T-helper 2 cell treated with Interferon-gamma antibody and Interleukin-4, amounts not matched to agents 5 μg/mL and 100 μg/mL, for 36 hours (primary cell): ENCODE measurements at regions not wholly inside any gene's neighbourhood (a gene's known extent, or its start where the extent isn't known, plus 50 kb on each side); places are given as distances from the start of the nearest gene placed in this dataset.
"Not testable (repeated sequence)": the region's sequence is repeated elsewhere in the genome, so short reads cannot be mapped to it uniquely, and the experiment has no call there.

Experiments
- DNase-seq: peaks from one replicate; pipeline ENCODE4 v3.0.0; 2021; ENCODE audit warnings: low spot score
- H3K27ac Mint-ChIP-seq: one replicate; pipeline ENCODE4 v1.8.0; 2021; ENCODE audit warnings: mild to moderate bottlenecking, mixed read lengths
- H3K27me3 Mint-ChIP-seq: one replicate; pipeline ENCODE4 v1.8.0; 2021; ENCODE audit warnings: low read depth, mixed read lengths
- H3K36me3 Mint-ChIP-seq: one replicate; pipeline ENCODE4 v1.8.0; 2021; ENCODE audit warnings: low read depth, mixed read lengths
- H3K4me1 Mint-ChIP-seq: one replicate; pipeline ENCODE4 v1.8.0; 2021; ENCODE audit warnings: low read depth, mixed read lengths
- H3K4me3 Mint-ChIP-seq: one replicate; pipeline ENCODE4 v1.8.0; 2022; ENCODE audit warnings: mild to moderate bottlenecking, moderate library complexity, mixed read lengths
- H3K9me3 Mint-ChIP-seq: one replicate; pipeline ENCODE4 v1.8.0; 2021; ENCODE audit warnings: mixed read lengths

DNA sequence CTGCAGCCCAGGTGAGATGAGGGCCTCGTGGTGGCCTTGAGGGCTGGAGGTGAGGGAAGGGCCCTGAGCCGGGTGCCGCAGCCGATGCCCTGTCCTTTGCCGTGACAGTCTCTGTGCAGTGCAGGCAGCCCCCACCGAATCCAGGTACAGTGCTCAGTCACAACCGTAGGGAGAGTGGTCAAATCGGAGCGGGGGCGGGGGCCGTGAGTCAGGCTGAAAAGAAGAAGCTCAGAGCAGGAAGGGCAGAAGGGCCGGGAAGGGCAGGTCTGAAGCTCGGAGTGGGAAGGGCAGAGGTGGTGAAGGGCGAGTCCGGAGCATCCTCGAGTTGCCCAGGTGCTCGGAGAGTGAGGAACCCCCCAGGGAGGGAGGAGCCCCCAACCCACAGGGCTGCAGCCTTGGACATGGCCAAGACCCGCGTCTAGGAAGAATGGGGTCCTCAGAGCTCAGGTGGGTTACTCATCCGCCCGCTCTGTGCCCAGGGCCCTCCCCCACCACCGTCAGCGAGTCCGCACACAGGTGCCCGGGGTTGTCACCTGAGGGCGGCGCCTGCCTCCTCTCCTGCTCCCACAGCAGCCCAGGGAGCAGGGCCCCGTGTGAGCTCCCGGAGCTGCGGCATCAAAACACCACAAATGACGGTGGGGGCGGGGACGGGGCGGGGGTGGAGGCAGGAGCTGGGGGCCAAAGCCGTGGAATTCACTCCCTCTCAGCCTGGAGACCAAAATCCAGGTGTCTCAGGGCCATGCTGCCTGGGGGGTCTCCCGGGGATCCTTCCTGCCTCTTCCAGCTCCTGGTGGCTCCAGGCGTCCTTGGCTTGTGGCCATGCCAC, 179.7 kb upstream of the ZNF469 start:
- not testable (repeated sequence) for H3K4me3 Mint-ChIP-seq, H3K36me3 Mint-ChIP-seq, H3K27me3 Mint-ChIP-seq, H3K27ac Mint-ChIP-seq, H3K9me3 Mint-ChIP-seq, H3K4me1 Mint-ChIP-seq, DNase-seq

GRCh38 chr16:88204131-88205110, 178.3 kb upstream of the ZNF469 start:
- H3K27me3 Mint-ChIP-seq, DNase-seq, H3K4me1 Mint-ChIP-seq, H3K4me3 Mint-ChIP-seq, H3K27ac Mint-ChIP-seq, H3K36me3 Mint-ChIP-seq, H3K9me3 Mint-ChIP-seq: not testable (repeated sequence)

DNA sequence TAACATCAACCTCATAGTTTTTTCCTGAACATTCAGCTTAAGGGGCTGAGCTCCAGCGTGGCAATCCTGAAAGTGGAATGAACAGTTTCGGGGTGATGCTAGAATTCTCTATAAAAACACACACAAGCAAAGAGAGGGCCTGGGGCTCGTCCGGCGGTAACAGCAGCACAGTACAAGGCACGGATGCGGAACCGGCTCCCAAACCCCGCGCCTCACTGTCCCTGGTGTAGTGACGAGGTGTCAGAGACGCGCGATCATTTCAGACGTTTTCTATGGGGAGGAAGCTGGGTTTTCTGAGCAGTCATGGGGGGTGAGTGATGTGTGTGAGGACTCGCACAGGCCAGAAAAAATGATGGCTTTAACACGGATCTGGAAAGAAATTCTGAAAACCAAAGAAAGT, 177.3 kb upstream of the ZNF469 start:
- DNase-seq, H3K4me3 Mint-ChIP-seq, H3K9me3 Mint-ChIP-seq, H3K36me3 Mint-ChIP-seq, H3K27ac Mint-ChIP-seq, H3K4me1 Mint-ChIP-seq, H3K27me3 Mint-ChIP-seq: not testable (repeated sequence)

GRCh38 chr16:88206006-88206405, 176.8 kb upstream of the ZNF469 start:
- not testable (repeated sequence) for H3K4me1 Mint-ChIP-seq, DNase-seq, H3K9me3 Mint-ChIP-seq, H3K27ac Mint-ChIP-seq, H3K36me3 Mint-ChIP-seq, H3K4me3 Mint-ChIP-seq, H3K27me3 Mint-ChIP-seq

DNA sequence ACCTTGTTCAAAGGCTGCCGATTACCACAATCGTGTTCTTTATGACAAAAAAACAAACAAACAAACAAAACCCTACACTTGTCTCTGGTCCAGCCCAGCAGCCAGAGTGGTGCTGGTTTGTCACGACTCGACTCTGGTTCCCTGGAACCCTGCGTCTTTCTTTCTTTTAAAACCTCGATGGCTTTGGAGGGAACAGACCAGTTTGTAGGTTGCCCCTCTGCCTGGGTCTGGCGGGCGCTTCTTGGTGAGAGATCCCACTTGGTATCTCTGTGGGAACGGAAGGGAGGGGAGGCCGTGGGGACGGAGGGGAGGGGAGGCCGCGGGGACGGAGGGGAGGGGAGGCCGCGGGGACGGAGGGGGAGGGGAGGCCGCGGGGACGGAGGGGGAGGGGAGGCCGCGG, 176.2 kb upstream of the ZNF469 start:
- not testable (repeated sequence) for H3K4me3 Mint-ChIP-seq, H3K4me1 Mint-ChIP-seq, DNase-seq, H3K27me3 Mint-ChIP-seq, H3K27ac Mint-ChIP-seq, H3K36me3 Mint-ChIP-seq, H3K9me3 Mint-ChIP-seq

GRCh38 chr16:88208112-88208511, 174.6 kb upstream of the ZNF469 start:
- no peaks in the 10 kb centered on the region for H3K36me3 Mint-ChIP-seq
- peaks cover 5% of the 10 kb centered on the region for H3K9me3 Mint-ChIP-seq
- no peak overlapping the region for H3K27ac Mint-ChIP-seq
- no peak overlapping the region for H3K4me3 Mint-ChIP-seq
- no peaks in the 10 kb centered on the region for H3K4me1 Mint-ChIP-seq
- DNase-seq = no peak
- no peaks in the 10 kb centered on the region for H3K27me3 Mint-ChIP-seq

DNA sequence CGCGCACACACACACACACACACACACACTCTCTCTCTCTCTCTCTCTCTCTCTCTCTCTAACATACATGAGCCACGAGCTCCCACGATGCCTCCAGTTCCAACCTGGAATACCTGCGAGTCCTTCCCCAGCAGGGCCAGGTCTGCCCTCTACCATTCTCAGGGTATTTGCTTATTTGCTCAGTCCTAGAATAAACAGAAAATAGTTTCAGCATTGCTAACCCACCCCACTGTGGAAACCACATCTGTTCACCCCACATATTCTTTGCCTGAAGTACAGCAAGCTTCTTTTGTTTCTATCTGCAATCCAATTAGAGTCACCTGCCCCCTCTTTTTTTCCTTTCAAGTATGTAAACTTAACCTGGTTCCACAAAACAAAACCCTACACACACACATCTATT, 174.0 kb upstream of the ZNF469 start:
- H3K9me3 Mint-ChIP-seq, H3K4me3 Mint-ChIP-seq, H3K27me3 Mint-ChIP-seq, H3K36me3 Mint-ChIP-seq, H3K27ac Mint-ChIP-seq, DNase-seq, H3K4me1 Mint-ChIP-seq: not testable (repeated sequence)

DNA sequence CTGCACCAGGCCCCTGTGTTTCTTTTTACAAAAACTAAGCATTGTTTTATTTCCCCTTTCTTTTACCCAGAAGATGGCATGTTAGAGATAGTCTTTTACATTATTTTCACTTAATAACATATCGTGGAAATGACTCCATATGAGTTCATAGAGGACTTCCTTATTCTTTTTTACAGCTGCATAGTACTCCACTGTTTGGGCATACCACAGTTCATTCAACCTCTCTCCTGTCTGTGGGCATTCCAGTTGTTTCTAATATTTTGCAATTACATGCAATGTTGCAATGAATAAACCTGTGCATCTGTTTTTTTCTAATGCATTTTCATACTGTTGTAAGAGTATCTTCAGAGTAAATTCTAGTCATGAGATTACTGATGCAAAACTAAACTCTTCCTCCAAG, 173.2 kb upstream of the ZNF469 start:
- H3K4me3 Mint-ChIP-seq, H3K27ac Mint-ChIP-seq, H3K4me1 Mint-ChIP-seq, H3K36me3 Mint-ChIP-seq, H3K9me3 Mint-ChIP-seq, H3K27me3 Mint-ChIP-seq, DNase-seq: not testable (repeated sequence)

DNA sequence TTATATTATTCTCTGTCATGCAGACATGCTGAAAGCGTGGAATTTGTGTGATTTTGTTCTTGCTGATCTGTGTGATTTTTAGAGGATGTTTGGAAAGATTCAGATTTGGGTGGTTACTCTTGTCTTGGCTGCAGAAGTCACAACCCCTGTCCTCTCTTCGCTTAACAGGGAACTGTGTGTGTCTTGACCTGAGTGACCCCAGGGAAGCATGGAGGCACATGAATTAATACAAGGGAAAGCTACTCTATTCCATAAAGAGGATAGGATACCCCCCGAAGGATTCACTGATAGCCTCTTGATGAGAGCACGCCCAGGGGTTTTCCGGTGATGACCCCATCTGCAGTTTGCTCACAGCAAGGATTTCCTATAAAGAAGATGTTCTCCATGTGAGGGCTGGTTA, 168.8 kb upstream of the ZNF469 start:
- H3K9me3 Mint-ChIP-seq, H3K4me1 Mint-ChIP-seq, H3K36me3 Mint-ChIP-seq, DNase-seq, H3K4me3 Mint-ChIP-seq, H3K27ac Mint-ChIP-seq, H3K27me3 Mint-ChIP-seq: not testable (repeated sequence)

GRCh38 chr16:88221001-88221761, 161.6 kb upstream of the ZNF469 start:
- not testable (repeated sequence) for H3K9me3 Mint-ChIP-seq, H3K27ac Mint-ChIP-seq, DNase-seq, H3K4me3 Mint-ChIP-seq, H3K36me3 Mint-ChIP-seq, H3K4me1 Mint-ChIP-seq, H3K27me3 Mint-ChIP-seq

- not testable (repeated sequence) for H3K27me3 Mint-ChIP-seq, H3K9me3 Mint-ChIP-seq, H3K36me3 Mint-ChIP-seq, DNase-seq, H3K4me1 Mint-ChIP-seq, H3K27ac Mint-ChIP-seq, H3K4me3 Mint-ChIP-seq
Measured at GRCh38 chr16:88223696-88224095, 159.1 kb upstream of the ZNF469 start.

GRCh38 chr16:88224131-88224898, 158.4 kb upstream of the ZNF469 start:
- not testable (repeated sequence) for H3K36me3 Mint-ChIP-seq, H3K27ac Mint-ChIP-seq, H3K4me1 Mint-ChIP-seq, H3K4me3 Mint-ChIP-seq, H3K9me3 Mint-ChIP-seq, DNase-seq, H3K27me3 Mint-ChIP-seq

DNA sequence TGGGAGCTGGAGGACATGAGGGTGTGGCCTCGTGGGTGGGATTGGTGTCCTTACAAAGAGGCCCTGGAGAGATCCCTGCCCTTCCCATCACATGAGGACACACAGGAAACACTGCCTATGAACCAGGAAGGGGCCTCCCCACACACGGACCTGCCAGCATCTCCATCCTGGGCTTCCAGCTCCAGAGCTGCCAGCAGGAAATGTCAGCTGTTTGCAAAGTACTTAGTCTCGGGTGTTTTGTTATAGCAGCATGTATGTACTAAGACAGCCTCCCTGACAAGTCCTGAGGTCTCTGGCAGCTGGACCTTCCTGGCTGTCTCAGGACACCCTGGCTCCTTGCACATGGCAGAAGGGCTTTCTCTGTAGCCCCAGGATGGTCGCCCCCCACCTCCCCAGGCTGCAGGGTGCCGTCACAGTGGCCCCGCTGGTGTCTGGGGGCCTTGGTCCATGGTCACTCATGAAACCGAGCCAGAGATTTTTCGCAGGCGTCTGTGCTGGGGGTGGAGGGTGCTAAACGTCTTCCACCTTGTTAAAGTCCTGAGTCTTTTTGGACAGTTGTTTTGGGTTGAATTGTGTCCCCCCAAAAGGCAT, 157.0 kb upstream of the ZNF469 start:
- not testable (repeated sequence) for H3K4me3 Mint-ChIP-seq, H3K36me3 Mint-ChIP-seq, H3K9me3 Mint-ChIP-seq, H3K4me1 Mint-ChIP-seq, H3K27ac Mint-ChIP-seq, DNase-seq, H3K27me3 Mint-ChIP-seq
